Dermis microvascular lymphatic vessel endothelial cell (primary cell): ENCODE measurements at regions not wholly inside any gene's neighbourhood (a gene's known extent, or its start where the extent isn't known, plus 50 kb on each side); places are given as distances from the start of the nearest gene placed in this dataset.
"Not testable (repeated sequence)": the region's sequence is repeated elsewhere in the genome, so short reads cannot be mapped to it uniquely, and the experiment has no call there.

ENCODE experiments used
- DNase-seq, 2 donors: peaks; one replicate each; pipeline versions ENCODE4 v3.0.0 to v3.0.0-alpha.2; 2010; ENCODE audit warnings: low read depth in 2 of 2

DNA sequence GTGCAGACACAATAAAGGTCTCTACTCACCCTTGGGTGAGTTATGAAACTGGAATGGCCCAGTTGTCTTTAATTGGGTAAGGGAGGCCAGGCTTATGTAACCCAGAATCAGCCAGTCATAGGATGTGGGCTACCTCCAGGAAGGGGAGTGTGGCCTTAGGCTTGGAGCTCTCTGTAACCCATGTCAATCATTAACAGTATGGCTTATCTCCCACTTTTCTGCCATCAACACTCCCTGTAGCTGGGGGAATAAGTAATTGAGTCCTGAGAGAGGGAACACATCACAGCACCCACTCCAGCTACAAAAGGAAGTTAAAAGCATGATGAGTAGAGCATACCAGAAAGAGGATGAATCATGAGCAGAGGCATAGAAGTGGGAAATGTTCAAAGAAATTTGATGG lies 327.0 kb upstream of the DUSP10 start:
- no peak for DNase-seq

DNA sequence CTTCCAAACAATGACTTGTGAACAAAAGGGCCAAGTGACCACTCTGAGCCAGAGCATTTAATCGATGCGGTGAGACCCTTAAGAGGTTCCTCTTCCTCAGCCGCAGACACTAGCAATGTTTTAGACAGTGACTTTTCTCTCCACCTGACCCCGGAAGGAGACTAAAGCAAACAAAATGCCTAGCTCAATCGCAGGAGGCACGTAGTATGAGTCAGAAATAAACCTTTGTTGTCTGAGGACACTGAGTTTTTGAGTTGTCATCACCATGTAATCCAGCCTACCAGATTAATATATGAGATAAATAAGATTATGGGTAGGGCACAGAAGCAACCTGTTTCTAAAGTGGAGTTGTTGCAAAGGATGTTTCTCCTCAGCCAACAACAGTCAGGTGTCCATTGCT lies 326.2 kb upstream of the DUSP10 start:
- no peak for DNase-seq

DNA sequence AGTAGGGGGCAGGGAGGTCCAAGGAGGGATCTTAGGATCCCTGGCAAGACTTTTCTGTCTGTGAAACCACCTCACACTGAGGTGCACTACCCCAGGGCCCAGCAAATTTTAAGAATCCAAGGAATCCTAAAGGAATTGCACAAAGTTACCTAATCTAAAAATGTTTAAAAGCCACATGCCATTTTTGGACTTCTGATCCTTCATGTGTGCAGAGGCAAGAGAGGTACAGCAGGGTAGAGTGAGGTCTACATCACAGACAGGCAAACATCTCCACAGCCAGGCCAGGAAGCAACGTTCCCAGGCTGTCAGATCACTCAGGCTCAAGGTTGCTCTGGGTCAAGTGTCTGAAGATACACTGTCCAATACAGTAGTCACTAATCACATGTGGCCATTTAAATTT lies 324.6 kb upstream of the DUSP10 start:
- DNase-seq, result no peak

DNA sequence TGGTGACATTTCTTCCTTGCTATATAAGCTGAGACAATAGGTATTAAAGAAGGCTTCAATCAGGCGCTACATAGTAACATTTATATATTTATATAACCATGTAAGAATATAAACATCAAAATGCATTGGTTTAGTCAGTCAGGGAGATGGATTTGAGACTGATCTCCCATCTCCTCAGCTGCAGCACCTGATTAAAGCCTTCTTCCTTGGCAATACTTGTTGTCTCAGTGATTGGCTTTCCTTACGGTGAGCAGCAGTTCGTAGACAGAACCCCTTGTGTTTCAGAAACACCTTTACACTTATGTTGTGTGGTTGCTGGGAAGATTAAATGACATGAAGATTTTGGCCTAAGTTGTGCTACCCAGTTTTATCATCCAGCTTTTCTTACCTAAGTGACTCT lies 323.3 kb upstream of the DUSP10 start:
- DNase-seq, result no peak

DNA sequence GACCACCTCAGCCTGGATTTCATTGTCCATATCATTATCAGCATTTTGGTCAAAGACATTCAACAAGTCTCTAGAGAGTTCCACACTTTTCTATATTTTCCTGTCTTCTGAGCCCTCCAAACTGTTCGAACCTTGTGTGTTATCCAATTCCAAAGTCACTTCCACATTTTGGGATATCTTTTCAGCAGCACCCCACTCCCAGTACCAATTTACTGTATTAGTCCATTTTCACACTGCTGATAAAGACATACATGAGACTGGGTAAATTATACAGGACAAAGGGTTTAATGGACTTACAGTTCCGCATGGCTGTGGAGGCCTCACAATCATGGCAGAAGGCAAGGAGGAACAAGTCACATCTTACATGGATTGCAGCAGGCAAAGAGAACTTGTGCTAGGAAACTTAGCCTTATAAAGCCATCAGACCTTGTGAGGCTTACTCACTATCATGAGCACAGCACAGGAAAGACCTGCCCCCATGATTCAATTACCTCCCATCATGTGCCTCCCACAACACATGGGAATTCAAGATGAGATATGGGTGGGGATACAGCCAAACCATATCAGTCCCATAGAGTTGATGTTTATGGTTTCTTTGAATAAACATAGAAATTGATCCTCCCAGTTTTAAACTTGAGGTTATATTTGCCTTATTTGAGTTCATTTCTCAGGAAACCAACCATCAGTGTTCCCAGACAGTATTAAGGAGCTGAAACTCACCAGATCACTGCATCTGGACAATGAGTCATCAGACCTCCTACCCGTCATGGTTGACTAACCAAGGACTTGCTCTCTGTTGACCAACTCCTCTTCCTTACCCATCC lies 322.7 kb upstream of the DUSP10 start:
- no peak for DNase-seq

DNA sequence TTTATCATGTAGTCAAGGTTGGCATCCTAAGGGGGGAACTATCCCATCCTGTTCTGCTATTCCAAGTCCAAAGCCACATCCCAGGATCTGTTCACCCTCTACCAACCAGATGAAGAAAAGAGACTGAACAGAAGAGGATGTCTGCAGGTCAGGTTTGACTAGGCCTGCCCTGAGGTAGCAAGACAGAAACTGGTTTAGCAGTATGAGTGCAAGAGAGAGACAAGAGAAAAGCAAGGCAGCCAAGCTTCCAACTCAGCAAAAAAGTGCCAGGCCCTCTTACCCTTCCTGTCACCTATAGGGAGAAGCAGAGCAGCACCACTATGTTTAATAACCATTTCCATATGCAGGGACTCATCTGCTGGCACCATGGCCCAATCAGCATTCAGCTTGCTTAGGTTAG lies 320.8 kb upstream of the DUSP10 start:
- DNase-seq, result no peak

DNA sequence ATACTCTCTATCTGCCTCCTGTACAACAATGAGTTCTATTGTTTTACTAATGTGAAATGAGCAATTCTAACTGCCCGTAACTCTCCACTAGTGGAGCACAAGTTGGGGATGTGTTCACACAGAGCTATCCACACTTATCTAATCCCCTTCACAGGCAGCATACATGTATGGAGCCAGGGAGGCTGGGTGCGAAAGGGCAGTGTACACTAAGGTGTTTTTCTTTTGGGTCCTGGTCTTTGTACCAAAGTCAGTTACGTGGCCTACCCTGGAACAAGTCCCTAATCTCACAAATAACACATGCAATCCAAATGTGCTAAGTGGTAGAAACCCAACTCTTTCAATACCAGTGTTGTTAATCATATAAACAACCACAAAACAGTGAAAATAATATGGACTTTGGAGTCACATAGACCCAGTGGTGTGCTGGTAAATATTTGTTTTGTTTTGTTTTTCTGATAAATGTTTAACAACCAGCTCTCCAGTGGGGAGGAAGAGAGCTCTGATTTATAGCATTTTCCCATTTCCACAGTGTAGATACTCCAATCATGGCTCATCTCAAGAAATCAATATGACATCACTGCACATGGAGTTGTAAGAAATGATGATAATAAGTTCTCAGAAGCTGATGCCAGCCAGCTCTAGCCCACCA lies 319.9 kb upstream of the DUSP10 start:
- no peak for DNase-seq

DNA sequence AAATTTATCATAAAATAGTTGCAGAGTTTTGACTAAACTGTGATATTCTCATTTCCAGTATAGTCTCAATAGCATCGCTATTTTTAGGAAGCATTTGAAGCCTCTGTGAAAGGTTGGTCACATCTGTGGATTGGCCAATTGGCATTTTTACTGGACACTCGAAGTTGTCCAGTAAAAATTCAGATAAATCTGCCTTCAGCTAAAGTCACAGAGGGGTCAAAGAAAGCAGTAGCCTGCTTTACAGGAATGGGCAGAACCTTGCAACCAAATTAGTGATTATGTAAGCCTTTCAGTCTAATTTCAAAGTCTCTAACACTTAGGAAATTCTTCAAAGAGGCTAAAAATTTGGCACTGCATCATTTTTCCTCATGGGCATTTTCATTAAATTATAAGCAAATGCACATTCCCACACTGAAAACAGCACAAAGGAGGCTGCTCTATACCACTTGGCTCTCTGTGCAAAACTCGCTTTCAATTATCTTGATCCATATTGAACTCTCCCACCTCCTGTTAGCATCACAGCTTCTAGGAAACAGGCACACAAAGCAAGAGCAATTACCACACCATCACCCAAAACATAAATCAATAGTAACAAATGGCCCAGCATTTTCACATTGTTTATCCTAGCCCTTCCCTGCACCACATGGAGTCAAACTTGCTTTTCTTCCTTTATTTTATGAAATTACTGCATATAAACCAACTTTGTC lies 318.5 kb upstream of the DUSP10 start:
- no peak for DNase-seq

DNA sequence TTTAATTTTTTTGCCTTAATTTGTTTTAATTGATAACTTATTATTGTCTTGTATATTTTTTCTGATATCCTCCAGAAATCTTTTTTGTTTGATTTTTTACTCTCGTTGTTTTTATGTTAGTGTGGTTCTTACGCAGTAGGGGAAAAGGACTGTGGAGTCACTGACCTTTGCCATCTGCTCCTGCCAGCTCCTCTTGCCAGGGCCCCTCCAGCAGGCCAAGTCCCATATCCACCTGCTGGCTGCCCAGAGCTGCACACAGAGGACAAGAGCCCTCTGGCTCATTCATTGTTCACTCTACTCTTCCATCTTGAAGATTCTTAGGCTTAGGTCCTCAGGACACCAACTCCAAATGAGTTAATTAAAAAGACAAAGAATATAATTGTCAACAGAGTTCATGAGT lies 316.4 kb upstream of the DUSP10 start:
- DNase-seq, result no peak

DNA sequence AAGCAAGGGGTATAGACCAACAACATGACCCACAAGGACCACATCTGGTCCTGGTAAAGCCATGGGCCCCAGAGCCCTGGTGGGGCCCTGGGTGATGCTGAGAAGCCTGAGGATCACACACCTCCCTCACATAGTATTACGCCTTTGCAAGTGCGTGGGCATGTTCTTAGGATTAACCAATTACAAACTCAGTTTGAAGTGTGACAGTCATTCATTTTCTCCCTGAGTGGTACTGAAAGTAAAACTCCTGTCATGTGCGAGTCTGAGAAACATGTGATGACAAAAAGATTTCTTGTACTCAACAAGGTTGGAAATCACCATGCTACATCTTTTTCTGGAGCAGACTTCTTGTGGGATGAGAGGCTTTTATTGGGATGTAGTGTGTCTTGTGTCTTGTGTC lies 315.3 kb upstream of the DUSP10 start:
- no peak for DNase-seq

DNA sequence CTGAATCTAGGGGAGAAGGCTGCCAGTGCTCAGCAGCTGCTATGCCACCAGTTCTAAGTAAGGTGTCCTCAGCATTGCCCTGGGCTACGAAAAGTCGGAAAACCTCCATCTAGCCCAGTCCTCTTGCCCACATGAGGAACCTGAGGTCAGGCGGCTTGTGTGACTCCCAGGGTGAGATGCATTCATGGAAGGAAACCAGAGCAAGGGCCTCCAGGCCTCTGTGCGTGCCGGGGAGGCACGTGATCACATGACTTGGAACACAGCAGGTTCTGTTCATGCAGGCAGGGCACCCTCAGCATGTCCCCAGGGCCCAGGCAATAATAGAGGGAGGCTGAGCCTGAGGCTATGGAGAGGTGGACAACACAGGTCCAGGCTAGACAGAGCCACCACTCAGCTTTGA lies 312.5 kb upstream of the DUSP10 start:
- no peak for DNase-seq

DNA sequence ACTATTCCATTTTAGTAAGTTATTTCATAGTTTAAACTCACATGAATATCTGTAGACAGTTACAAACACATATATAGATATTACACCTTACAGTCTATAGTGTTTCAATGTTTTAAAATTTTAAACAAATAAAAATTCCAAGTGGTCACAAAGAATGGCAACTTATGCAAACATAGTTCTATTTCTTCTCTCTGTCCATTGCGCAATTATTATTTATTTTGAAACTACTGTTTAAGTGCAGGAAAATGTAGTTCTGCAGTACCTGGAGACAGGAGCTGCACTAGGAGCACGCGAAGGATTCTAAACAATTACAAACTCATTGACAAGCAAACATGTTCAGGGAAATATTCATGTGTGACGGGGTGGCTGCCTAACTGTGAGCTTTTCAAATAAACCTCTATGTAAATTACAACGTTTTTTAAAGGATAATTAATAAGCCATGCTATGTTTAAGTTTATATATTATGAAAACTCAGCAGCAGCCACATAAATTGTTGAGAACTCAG lies 312.0 kb upstream of the DUSP10 start:
- no peak for DNase-seq

DNA sequence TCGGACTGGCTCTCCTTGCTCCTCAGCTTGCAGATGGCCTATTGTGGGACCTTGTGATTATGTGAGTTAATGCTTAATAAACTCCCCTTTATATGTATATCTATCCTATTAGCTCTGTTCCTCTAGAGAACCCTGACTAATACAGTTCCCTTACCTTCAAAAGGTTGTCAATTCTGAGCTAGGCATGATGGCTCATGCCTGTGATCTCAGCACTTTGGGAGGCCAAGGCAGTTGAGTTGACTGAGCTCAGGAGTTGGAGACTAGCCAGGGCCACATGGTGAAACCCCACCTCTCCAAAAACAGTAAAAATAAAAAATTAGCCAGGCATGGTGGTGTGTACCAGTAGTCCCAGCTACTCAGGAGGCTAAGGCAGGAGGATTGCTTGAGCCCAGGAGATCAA lies 309.4 kb upstream of the DUSP10 start:
- not testable (repeated sequence) for DNase-seq

DNA sequence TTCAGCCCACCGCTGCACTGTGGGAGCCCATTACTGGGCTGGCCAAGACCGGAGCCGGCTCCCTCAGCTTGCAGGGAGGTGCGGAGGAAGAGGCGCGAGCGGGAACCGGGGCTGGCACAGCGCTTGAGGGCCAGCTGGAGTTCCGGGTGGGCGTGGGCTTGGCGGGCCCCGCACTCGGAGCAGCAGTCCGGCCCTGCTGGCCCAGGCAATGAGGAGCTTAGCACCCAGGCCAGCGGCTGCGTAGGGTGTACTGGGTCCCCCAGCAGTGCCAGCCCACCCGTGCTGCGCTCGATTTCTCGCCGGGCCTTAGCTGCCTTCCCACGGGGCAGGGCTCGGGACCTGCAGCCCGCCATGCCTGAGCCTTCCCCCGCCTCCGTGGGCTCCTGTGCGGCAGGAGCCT lies 307.8 kb upstream of the DUSP10 start:
- not testable (repeated sequence) for DNase-seq

DNA sequence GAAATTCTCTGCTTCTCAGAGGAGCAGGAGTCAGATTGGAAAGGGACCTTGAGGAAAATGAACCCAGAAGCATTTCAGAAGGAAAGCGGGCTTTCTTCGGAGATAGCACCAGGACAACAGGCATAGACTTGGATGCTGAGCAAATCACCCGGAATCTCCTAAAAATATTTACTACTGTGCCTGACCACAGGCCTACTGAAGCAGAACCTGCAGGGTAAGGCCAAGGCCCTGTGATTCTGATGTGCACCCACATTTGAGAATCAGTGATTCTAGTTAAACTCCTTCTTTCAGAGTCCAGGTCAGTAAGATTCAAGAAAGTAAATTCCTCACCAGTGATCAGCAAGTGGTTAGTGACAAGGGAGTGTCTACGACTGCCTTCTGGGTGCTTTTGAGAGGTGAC lies 307.3 kb upstream of the DUSP10 start:
- no peak for DNase-seq

DNA sequence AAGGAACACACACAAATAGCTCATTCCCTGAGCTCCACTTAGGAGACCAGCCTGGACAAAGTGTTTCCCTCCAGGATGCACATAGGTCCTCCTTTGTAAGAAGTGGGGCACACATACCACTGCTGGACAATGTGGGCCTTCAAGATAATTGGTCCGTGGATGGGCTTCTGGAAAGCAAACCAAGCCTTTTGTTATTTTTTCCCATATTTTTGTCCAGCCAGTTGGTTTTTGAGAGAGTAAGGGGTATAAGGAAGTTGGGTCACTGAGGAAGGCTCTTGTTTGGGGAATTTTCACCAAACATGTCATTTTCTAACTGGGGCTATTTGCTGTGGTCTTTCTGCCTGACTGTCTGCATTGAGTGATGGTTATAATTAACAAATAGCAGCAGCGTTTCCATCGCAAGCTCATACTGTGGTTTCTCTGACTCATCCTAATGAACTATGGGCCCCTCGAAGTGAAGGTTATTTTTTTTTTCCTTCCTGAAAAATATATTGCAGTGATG lies 306.3 kb upstream of the DUSP10 start:
- DNase-seq, result no peak

DNA sequence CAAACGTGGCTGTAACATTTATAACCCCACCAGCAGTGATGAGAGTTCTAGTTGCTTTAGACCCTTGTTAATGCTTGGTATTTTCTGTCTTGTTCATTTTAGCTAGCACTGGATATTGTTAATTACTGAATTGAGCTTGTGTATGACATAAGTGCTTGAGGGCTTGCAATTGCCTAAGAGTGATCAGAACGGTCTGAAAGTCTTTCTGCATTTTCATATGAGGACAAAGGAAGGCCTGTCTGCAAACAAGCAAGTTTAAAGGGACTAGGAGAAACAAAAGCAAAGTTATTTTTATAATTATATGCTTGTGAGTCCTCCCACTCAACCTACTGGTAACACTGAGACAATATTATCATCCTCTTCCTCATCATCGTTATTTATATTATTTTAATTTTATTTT lies 305.5 kb upstream of the DUSP10 start:
- no peak for DNase-seq

DNA sequence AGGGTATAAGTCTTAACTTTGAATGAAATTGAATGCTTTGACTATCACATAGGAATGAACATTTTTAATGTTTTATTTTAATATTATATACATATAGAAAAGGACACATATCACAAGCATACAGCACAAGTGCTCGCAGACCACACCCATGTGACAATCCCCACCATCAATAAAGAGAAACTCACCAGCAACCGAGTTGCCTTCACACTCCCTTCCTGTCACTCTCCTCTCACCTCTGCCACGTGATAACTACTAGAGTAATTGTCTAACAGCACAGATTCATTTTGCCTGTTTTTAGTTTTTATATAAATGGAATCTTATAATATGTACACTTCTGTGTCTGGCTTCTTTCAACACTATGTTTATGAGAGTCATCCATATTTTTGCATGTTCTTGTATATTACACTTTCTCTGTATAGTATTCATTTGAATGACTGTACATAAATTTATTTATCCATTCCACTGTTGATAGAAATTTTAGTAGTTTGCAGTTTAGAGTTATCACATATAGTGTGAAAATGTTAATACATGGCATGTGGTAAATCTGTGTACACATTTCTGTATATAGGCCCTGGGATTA lies 304.9 kb upstream of the DUSP10 start:
- DNase-seq, result no peak

DNA sequence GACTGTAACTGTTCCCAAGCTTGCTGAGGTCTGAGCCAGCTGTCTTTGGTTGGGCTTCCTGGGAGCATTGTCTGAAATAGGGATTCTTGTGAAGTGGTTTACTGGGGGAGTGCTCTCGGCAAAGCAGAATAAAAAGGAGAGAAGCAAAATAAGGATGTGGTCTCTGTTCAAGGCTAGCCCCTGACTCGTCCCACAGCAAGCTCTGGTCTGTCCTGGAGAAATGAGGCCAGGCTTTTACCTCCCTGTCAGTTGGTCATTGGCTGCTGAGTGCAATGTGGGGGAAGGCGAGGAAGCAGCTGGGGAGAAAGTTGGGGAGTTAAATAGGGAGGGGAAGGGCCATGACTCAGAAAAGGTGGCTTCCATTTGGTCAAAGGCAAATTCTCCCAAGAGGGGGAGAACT lies 303.9 kb upstream of the DUSP10 start:
- DNase-seq, result no peak

DNA sequence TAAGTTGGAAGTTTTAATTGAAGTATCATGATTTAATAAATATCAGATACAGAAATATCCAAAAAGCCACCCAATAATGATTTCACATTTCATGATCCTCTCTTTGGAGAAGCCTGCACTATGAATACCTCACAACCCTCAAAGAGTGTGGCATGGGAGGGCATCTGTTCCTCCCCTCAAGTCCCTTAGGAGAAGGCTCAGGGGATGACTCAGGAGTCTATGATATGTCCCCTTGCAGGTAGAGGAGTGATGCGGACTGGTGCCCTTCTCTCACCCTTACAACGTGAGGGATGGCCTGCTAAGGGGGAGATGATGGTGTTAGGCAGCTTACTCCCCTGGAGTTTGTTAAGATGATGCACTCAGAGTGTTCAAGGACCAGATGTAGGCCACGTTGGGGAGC lies 303.3 kb upstream of the DUSP10 start:
- no peak for DNase-seq

DNA sequence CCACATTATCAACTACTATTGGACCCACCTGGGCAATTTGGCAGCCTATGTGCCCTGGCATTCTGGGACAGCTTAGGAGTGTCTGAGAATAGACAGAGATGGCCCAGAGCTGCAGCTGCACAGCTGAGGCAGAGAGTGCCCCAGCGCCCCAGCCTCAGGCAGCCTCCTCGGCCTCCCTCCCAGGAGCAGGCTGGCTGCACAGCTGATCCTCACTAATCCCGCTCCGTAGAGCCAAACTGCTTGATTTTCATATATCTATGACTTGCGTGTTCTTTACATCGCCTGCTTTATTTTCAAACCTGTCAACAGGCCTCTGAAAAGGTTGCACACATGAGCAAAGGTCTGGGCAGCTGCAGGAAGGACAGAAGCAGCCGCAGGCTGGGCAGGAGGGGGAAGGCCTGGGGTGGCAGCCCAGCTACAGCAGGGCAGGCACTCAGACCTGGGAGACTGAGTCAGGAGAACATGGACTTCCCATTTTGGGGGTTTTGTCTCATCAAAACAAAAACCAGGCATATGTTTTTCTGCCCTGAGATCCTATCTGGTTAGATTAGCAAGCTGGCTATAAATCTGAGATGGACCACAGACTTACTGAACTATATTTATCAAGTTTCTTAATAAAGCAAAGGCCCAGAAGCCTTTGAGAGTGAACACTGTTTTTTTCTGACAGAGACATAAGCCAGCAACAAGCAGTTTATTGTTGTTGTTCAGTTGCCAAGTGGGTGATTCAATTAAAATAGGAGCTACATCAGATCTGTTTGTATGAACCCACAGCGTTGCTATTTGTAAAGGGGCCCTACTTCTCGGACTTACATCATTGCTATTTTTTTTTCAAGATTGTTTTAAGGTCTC lies 301.8 kb upstream of the DUSP10 start:
- no peak for DNase-seq
